Muscle of back (tissue), 3 donors: ENCODE measurements at regions not wholly inside any gene's neighbourhood (a gene's known extent, or its start where the extent isn't known, plus 50 kb on each side); places are given as distances from the start of the nearest gene placed in this dataset.

Source experiments
- DNase-seq, 3 donors: peaks; one replicate each; pipeline versions ENCODE4 v3.0.0 to v3.0.0-alpha.2; 2013

DNA sequence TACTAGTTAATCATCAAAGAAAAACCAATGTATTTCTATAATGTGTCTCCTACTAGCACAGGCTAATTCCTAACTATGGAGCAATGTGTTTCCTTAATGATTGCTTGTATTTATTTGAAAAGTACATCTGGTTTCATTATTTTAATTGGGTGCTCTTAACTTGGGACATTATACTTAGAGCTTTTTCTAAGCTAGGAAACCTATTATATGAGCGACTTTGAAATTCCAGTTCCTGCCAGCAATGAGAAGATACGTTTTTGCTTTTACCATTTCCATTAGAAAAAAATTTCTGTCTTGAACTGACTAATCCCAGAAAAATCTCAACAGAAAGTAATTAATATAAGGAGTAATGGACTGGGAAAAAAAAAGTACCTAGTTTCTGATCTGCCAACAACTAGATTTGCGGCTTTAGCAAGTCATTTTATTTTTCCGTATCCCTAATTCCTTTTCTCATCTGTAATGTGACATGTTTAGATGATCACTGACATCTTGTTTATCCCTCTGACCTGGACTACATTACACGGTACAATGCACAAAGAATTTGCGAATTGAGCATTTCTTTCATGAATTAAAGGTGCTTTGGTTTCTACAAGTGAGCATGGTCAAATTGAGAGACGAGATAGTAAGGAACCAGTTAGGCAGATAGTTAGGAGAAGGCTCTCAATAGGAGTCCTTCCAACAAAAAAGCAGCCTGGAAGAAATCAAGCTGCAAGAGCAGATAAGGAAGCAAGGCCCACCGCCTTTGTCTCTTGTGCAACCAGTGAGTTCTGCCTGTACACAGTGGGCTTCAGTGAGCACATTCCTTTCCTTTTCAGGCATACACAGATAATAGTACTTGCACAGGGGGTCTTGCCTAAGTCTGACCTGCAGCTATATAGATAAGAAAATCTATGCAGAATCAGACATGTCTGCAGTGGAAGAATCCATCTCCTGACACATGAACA, 1765.0 kb upstream of the FLRT2 start:
- DNase-seq: no peak

DNA sequence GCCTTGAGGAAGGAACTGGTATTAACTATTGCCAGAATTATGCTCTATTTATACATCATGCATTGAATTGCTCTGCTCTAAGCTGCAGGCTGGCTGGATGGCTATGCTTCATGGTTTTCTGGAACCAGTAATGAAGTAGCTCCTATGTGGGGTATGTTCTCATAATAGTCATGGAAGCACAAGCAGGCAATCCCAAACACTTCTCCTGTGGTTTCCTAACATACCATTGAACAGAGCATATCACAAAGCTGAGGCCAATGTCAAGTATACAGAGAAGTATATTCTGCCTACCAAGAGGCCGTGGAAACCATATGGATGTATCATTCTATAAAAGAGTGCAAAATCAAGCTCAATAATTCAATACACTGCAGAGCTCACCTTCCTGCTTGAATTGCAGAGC, 1752.4 kb upstream of the FLRT2 start:
- DNase-seq: no peak

DNA sequence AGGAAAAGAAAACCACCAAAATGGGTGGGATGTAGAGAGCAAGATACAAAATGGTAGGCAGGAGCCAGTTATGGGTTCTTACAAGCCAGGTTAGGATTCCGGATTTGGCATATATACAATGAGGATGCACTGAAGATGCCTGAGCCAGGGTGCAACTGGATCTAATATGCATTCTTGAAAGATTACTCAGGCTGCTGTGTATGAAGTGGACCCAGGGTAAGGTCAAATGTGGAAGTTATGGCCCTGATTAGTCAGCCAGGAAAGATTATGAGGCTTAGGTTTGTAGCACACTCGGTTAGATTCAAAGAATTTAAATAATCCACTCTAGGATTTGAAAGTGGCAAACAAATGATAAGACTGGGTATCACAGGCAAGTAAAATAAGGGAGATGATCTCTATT, 1750.7 kb upstream of the FLRT2 start:
- DNase-seq: no peak

DNA sequence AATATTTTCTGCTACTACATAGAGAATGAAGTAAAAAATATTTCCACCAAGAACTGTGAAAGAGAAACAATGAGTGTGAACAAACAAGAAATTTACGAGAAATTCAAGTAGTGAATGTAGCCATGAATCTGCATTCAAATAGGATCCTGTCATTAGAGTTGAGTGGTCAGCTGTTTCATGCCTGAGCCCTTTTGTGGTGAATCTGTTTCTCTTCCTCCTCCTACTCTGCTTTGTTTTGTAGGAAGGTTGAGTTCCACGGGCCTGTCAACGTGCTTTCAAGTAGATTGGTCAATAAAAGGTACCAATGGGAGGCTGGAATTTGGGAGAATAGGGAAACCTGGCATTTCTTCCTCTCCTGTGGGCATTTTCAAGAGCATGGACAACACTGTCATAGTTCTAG, 1749.6 kb upstream of the FLRT2 start:
- no peak for DNase-seq

DNA sequence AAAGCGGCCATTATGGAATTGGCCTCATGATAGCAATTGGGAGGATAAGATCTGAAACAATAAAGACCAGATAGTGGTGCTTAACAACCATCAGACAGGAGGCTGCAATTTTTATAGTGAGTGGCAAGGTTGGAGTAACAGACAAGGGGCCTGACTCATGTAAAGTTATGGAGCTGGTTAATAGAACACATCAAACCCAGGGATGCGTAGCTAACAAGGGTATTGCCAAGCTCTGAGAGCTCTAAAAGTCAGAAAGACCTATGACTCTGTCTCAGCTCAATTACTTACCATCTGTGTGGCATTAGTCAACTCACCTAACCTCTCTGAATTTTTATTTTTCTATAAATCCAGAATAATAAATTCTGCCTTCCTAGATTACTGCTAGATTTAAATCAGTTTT, 1731.5 kb upstream of the FLRT2 start:
- no peak for DNase-seq

DNA sequence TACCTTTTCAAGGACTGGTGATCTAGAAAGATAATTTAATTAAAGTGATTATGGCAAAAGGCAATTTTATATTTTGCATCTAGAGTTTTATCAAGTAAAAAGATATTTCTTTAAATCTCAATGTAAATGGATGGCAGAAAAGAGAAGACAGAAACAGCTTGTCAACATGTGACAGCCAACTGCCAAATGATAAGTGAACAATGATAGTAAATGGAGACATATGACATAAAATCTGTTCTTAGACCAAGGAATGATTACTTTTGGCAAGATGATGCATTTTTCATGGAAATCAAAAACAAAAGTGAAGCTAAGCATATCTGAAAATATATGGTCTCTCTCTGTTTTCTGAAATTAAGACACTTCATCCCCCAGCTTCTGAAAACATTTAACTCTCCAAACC, 1730.7 kb upstream of the FLRT2 start:
- no peak for DNase-seq

DNA sequence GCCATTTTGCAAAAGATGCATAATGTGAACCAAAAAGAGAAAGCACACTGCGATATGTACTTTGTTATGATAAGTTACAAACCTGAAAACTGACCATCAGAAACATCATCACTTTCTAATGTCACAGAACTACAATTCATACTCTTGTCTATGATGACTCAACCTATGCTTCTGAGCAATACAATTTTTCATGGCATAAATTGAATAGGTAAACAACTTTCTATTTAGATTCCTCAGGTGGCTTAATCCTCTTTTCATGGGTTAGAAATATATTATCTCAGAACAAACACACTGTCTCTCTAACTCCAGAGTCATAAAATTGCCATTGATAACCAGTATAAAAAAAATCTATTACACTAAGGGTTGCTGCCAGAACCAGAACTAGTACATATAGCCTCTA, 1715.0 kb upstream of the FLRT2 start:
- DNase-seq: no peak

DNA sequence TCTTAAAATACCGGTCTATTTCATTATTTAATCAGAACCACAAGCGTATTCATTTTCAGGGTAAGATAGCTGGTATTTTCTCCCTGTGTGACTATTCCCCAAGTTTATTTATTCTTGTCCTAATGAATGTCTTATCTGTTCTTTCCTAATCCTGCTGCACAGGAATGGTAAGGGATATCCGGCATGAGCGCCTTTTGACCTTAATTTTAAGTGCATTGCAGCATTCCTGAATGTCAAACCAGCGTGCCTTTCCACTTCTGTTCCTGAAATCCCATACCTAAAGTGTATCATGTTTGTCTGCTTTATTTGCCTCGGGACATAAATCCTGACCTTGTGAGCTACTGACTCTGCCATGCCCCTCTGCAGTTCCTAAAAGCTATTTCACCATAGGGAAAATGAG, 1713.2 kb upstream of the FLRT2 start:
- no peak for DNase-seq

DNA sequence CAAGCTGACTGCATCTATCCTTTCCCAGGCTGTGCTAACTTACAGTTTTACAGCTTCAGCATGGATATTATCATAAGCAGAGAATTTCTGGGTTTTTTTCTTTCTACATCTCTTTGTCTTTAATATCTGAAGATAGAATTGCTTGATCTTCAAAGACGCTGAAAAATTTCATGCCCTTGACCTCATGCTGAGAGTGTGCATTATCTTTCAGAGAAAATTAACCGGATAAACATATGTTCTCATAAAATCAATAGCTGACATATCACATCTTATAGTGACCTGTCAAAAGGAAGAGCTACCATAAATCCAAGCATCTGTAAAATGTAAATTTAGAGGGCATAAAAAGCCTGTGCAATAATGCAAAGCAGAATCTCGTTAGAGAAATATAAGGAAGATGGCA, 1704.1 kb upstream of the FLRT2 start:
- DNase-seq: no peak

DNA sequence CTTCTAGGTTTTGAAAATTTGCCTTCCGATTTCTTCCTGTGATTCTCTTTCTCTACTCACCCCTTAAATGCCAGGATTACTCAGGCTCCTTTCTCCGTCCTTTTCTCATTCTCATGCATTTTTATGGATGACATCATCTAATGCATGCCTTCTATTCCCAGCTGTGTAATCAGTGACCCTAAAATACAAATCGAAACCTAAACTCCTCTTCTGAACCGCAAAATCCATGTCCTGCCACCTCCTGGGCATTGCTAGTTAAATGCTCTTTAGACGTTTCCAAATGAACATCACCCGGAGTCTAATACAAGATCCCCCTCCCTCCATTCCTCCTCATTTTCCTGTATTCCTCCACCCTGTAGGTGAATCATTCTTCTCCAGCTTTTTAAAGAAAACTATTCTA, 1703.1 kb upstream of the FLRT2 start:
- peak; percentile 16 to 46 (median 27) for DNase-seq

DNA sequence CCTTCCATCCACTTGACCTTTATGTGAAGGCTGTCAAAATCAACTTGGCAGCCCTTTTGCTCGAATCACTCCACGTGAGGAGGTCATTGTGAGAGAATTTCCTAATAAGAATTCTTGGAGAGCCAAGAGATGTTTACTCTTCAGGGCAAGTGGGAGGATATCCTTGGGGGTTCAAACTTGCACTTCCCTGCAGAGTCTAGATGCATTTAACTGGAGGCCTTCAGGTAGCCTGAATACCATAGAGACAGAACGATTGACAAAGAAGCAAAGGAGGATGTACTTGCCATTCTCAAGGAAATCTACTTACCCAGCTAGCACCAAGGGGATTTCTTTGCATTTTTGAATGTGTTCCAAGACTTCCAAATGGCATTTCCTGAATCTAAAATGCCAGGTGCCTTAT, 1702.6 kb upstream of the FLRT2 start:
- peak in 1 of 3 donors; percentile 9 for DNase-seq

DNA sequence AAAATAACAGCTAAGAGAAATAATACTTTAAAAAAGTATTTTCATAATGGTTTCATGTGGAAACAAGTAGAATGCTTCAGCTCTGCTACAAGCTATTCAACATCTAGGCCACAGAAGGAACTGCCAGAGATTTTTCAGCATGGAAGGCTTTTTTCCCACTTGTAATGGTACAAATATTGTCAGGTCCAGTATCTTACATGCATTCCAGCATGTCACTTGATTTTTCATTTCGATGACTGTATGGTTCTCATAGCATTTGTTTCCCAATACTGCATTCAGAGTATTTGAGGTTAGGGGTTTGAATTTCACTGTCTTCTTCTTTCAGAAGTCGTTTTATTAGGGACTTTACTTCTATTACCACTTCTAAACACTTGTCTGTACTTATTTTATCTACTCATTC, 1701.5 kb upstream of the FLRT2 start:
- DNase-seq: peak in 1 of 3 donors; percentile 7

DNA sequence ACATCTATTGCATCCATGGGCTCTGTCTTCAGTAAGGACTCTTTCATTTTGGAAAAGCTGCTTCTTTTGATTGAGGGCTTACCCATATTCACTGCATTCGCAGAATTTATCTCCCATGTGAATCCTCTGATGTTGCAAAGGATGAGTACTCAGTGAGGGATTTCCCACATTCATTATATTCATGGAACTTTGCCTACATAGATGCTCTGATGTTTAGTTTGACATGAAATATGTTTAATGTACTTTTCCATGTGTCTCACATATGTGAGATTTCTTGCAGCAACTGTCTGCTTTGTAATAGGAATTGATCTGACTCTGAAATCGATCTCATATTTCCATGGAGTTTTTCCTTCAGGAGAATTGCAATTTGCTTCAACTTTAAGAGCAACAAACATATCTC, 1699.6 kb upstream of the FLRT2 start:
- peak in 1 of 3 donors; percentile 13 for DNase-seq

DNA sequence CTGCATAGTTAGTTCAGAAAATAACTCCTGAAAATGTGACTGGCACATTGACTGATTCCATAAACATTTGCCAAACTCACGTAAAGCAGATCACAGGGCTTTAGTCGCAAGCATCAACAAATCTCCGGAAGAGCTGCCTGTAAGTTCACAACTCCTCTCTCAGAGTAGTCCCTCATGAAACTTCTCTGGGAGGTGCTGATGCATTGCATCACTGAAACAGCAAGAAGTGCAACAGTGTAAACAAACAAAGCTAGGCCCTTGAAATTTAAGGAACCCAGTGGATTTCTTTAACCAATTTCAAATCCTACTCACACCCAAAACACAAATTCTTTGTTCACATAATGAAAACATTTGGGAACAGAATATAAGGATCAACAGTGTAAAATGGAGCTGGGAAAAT, 1691.7 kb upstream of the FLRT2 start:
- no peak for DNase-seq

DNA sequence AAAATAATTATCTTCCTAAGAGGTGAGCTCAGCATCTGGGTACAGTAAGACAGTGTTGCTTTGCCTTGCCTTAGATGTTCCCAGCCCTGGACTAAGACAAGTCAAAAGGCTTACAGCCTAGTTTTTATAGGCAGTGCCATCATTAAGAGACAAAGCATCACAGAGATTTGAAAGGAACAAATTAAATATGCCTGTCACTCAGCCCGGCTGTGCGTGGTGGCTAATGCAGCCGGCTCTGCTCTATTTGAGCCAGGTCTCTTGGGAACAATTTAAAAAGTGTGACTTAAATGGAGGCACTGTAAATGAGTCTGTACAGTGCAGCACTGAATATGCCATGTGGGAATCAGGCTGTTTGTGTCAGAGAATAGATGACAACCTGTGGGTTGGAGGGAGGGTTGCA, 1687.4 kb upstream of the FLRT2 start:
- DNase-seq: no peak

DNA sequence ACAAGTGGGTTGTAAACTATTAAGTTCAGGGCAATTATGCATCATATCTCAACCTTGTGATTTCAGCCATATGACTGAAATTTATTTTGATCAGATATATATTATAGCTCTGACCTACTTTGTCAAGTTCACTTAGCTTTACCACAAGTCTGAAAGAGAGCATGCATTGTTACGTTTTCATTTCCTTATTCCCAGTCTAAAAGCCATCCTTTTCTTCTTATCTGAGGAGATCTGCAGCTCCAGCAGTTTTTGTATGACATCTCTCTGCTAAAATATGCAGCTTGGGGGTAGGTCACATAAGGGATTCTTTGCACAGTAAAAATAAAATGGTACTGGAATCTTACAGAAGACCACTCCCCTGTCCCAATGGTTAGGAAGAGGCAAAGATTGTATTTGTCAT, 1682.8 kb upstream of the FLRT2 start:
- DNase-seq: no peak

DNA sequence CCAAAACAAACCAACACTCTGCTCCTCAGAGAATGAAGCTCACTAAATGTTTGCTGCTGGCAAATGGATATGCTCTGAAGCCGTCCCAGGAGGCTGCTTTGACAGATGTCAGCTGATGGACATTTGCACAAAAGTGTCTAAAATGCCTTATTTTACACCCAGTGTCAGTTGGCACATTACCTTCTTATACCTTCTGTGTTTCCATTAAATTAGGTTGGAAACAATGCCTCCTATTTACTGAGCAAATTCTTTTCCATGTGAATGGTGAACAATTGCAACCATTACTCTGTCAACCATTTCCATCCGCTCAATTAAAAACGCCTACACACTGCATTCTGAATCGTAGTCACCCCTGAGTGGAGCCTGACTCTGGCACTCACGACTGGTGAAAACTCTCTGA, 1679.9 kb upstream of the FLRT2 start:
- no peak for DNase-seq

DNA sequence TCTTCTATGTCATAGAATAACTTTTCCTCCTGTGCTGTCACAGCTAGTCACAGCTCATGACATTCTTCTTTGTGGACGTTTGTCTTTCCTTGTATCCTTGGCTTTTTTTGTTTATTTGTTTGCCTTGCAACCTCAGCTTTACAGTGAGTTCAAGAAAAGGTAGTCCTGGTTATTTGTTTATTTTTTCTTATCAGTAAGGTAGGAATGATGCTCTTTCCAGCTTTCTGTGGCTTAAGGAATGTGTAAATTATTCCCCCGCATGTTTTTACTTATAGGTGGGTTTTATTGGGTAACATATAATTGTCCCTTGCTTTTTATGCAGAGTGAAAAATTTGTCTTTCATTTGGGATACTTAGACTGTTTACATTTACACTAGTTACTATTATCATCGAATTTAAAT, 1673.6 kb upstream of the FLRT2 start:
- DNase-seq: no peak

DNA sequence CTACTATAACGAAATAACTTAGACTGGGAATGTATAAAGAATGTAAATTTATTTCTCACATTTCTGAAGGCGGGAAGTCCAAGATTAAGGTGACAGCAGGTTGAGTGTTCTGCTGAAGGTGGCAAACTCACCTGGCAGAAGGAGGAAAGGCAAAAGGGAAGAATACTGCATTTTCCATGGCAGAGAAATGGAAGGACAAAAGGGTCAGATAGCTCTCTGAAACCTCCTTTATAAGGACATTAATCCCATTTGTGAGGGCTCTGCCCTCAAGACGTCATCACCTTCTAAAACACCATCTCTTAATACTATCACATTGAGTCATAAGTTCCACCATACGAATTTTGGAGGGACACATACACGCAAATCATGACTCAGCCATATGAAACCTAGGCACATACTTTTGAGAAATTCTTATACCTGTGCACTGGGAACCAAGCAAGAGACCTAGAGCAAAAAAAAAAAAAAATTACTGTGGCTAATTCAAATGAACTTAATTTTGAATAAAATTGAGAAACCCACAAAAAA, 1669.3 kb upstream of the FLRT2 start:
- DNase-seq: no peak

DNA sequence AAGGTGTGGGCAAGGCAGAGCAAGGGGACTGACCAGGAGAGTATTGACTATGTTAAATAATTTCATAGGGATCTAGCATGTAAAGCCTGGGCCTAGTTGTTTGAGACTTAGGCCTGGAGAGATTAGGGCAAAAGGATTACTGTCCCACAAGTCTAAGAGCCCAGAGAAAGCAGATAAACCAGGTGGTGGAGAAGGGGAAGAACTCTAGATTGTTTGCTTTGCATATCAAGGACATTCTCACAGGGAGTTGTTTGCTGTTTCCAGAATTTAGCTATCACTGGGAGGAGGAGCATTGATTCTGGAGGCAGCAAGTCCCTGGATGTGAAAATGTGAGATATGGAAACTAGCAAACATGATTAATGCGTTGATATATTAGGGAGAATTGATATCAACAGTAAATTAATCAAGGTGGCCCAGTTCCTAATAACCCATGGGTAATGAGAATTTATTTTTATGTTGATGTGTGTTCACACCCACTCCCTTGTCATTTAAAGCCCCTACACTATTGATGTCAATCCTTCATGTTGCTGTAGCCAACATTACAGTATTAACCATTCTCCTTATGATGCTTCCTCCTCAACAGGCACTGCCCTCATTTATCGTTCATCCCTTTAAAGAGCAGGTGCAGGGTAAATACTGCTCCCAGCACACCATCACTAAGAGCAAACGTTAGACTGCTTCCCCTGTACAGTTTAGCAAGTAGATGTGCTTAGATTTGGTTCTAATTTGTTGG, 1666.7 kb upstream of the FLRT2 start:
- no peak for DNase-seq

DNA sequence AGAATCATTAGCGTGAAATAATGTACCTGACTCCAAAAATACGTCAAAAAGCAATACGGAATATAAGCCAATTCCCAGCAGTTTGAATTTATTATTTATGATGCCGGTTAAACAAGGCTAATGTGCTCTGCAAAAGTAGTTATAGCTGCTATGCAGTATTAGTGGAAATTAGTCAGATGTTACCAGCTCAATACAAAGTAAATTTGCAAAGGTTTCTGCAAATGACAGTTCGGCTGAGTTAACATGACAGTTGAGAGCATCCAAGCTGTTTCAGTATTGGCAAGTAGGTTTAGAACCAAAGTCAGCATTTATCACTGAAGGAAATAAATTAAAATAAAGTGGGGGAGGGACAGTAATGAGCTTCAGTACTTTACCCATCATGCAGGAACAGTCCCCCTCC, 1665.8 kb upstream of the FLRT2 start:
- peak in 2 of 3 donors; percentile 4 to 34 for DNase-seq

DNA sequence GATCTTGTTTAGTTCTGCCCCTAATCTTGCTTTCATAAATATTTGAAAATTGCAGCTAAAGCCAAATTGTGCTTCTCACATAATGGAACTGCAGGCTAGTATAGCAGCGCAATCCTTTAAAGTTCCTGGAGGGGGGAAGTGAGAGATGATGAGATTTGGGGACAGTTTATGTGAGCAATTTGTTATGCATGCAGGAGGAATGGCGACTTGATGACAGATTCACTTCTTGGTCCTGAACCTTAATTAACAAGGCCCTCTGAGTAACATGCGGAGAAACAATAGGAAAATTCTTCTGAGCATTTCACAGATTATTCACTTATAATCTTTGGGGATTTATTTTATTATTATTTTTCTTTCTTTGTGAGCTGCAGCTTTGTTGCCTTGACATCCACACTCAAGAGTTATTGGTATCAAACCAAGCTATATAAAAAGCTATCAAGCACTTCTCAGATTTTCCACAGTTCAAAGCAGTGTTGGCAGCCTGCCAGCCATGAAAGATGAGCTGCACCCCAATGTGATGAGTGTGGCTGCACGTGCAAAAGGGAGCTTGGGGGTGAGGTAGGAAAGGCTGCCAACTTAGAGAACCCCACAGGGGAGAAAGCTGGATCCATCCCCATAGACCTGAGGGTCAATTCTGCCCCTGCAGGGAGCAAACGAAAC, 1662.2 kb upstream of the FLRT2 start:
- DNase-seq: peak; percentile 26 to 78 (median 45)
